ENCODE measurements at regions not wholly inside any gene's neighbourhood (a gene's known extent, or its start where the extent isn't known, plus 50 kb on each side); places are given as distances from the start of the nearest gene placed in this dataset.

DNA sequence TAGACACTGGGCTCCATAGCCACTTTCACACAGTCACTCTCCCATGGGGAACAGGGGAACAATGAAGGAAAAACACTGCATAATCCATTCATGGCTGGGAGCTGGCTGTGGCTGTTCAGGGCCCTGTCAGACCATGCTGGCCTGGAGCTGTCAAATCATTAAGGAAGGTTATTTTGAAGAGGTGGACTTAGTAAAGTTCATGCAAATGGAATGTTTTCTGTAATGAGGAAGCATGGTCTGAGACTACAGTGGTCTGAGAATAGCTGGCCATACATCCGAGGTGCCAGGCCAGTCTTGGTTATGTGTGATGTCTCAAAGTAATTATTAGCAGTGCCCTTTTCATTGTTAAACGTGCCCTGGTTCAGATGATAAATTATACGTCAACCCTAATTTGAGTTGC, 117.1 kb upstream of the MRPS22 start:
- no peaks in the 10 kb centered on the region for H3K9me3 ChIP-seq (ENCODE audit: low read length)
- intact Hi-C loops (cut with micrococcal nuclease; ENCODE audit: unreplicated experiment), result no loop called here
- H3K4me2 ChIP-seq (ENCODE audit: low read depth, low read length), result no peak overlapping the region
- ChIA-PET POLR2A (no interaction called here), CTCF (ENCODE audit: low intra/inter-chr PET ratio, low total read pairs) (no interaction called here)
- 36% methylated on average over 3 of the region's 3 CpGs for WGBS (ENCODE audit: low lambda C conversion rate)
- H3K4me1 ChIP-seq (ENCODE audit: insufficient read depth, low read length), result peaks cover 6% of the 10 kb centered on the region; the same call in 1 of the 2 replicates
- no peak overlapping the region for H3K4me3 ChIP-seq (replicated peaks in 1 of 3; ENCODE audit: insufficient read depth in 1 of 3, low read depth in 2 of 3, low read length in 3 of 3)
- DNase-seq (ENCODE audit: low spot score), result no peak
- H2AFZ ChIP-seq (ENCODE audit: low read length), result no peak overlapping the region
- BruUV-seq (replicated peaks), result no TSS peak
- H3K36me3 ChIP-seq (replicated peaks in 1 of 2; ENCODE audit: control insufficient read depth in 1 of 2, insufficient read depth in 2 of 2, low read length in 2 of 2), result no peaks in the 10 kb centered on the region
- H3K79me2 ChIP-seq (ENCODE audit: insufficient read depth, low read length), result no peaks in the 10 kb centered on the region
- no peak for FAIRE-seq
- H3K9ac ChIP-seq (ENCODE audit: insufficient read depth, low read depth, low read length), result no peak overlapping the region
- ATAC-seq, result no peak
- no peak overlapping the region for H3K27ac ChIP-seq (ENCODE audit: extremely low read length, insufficient read depth, low read length)
- TF ChIP-seq POGZ (CRISPR knock-in tag; IDR thresholded peaks at IDR 0.05) (no peak), ZNF431 (CRISPR knock-in tag; IDR thresholded peaks at IDR 0.05; ENCODE audit: borderline replicate concordance, low read depth) (no peak), ZNF790 (CRISPR knock-in tag; IDR thresholded peaks at IDR 0.05; ENCODE audit: borderline replicate concordance) (no peak), ZNF652 (CRISPR knock-in tag; IDR thresholded peaks at IDR 0.05; ENCODE audit: borderline replicate concordance, low read depth) (no peak), ZSCAN9 (CRISPR knock-in tag; IDR thresholded peaks at IDR 0.05; ENCODE audit: borderline replicate concordance) (no peak), ZNF530 (CRISPR knock-in tag; IDR thresholded peaks at IDR 0.05; ENCODE audit: low read depth) (no peak), NR2F1 (CRISPR knock-in tag; IDR thresholded peaks at IDR 0.05) (no peak), ZNF75D (CRISPR knock-in tag; IDR thresholded peaks at IDR 0.05; ENCODE audit: borderline replicate concordance) (no peak), GATAD1 (CRISPR knock-in tag; IDR thresholded peaks at IDR 0.05) (no peak), HCFC1 (IDR thresholded peaks at IDR 0.05; ENCODE audit: low read depth, low read length) (no peak), RAD51 (IDR thresholded peaks at IDR 0.05; ENCODE audit: borderline replicate concordance) (no peak)
- TF ChIP-seq, protein P1, sequence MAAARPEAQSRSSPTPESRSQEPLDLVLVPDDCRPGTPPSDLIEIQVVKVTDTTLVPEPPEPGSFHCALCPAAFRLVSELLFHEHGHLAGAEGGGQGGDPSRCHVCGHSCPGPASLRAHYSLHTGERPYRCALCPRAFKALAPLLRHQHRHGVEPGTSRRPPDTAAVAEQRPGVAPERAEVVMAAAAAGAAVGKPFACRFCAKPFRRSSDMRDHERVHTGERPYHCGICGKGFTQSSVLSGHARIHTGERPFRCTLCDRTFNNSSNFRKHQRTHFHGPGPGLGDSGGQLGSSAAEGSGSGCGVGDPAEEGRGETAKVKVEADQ (CRISPR knock-in tag; IDR thresholded peaks at IDR 0.05; ENCODE audit: borderline replicate concordance), result no peak
- TF ChIP-seq, protein P2, sequence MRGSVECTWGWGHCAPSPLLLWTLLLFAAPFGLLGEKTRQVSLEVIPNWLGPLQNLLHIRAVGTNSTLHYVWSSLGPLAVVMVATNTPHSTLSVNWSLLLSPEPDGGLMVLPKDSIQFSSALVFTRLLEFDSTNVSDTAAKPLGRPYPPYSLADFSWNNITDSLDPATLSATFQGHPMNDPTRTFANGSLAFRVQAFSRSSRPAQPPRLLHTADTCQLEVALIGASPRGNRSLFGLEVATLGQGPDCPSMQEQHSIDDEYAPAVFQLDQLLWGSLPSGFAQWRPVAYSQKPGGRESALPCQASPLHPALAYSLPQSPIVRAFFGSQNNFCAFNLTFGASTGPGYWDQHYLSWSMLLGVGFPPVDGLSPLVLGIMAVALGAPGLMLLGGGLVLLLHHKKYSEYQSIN (CRISPR knock-in tag; IDR thresholded peaks at IDR 0.05; ENCODE audit: borderline replicate concordance), result no peak
- TF ChIP-seq, protein P3, sequence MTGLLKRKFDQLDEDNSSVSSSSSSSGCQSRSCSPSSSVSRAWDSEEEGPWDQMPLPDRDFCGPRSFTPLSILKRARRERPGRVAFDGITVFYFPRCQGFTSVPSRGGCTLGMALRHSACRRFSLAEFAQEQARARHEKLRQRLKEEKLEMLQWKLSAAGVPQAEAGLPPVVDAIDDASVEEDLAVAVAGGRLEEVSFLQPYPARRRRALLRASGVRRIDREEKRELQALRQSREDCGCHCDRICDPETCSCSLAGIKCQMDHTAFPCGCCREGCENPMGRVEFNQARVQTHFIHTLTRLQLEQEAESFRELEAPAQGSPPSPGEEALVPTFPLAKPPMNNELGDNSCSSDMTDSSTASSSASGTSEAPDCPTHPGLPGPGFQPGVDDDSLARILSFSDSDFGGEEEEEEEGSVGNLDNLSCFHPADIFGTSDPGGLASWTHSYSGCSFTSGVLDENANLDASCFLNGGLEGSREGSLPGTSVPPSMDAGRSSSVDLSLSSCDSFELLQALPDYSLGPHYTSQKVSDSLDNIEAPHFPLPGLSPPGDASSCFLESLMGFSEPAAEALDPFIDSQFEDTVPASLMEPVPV (CRISPR knock-in tag; IDR thresholded peaks at IDR 0.05), result no peak
- TF ChIP-seq, protein P4, sequence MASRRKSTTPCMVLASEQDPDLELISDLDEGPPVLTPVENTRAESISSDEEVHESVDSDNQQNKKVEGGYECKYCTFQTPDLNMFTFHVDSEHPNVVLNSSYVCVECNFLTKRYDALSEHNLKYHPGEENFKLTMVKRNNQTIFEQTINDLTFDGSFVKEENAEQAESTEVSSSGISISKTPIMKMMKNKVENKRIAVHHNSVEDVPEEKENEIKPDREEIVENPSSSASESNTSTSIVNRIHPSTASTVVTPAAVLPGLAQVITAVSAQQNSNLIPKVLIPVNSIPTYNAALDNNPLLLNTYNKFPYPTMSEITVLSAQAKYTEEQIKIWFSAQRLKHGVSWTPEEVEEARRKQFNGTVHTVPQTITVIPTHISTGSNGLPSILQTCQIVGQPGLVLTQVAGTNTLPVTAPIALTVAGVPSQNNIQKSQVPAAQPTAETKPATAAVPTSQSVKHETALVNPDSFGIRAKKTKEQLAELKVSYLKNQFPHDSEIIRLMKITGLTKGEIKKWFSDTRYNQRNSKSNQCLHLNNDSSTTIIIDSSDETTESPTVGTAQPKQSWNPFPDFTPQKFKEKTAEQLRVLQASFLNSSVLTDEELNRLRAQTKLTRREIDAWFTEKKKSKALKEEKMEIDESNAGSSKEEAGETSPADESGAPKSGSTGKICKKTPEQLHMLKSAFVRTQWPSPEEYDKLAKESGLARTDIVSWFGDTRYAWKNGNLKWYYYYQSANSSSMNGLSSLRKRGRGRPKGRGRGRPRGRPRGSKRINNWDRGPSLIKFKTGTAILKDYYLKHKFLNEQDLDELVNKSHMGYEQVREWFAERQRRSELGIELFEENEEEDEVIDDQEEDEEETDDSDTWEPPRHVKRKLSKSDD (CRISPR knock-in tag; IDR thresholded peaks at IDR 0.05; ENCODE audit: low read depth), result no peak
- no peaks in the 10 kb centered on the region for H3K27me3 ChIP-seq (ENCODE audit: control insufficient read depth in 1 of 2, insufficient read depth in 2 of 2, low read length in 2 of 2)
- H4K20me1 ChIP-seq (ENCODE audit: insufficient read depth, low read length), result no peaks in the 10 kb centered on the region
- in situ Hi-C loops (cut with HindIII; ENCODE audit: extremely low pct_ligation_motif_present, low pct_unique_long_range_greater_than_20kb), result no loop called here
